Fibroblast of skin of scalp (primary cell): ENCODE measurements at regions not wholly inside any gene's neighbourhood (a gene's known extent, or its start where the extent isn't known, plus 50 kb on each side); places are given as distances from the start of the nearest gene placed in this dataset.

ENCODE experiments used
- DNase-seq: peaks from one replicate; pipeline ENCODE4 v3.0.0-alpha.2; 2013

DNA sequence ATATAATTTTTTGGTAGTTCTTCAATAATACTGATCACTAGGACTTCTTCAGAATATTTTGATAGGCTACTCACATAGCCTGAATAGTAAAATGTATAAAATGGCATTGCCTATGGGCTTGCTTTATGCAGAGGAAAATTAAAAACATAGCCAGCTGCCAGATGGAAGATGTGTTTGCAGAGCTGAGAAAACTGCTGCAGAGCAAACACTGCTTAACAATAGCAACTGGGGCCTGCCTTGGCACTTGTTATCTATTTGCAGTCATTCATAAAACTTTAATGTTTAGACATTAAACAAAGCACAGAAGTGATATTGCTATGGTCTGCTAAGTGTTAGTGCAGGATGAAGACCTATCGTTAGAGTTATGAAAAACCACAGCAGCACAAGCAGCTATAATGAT lies 151.5 kb upstream of the SMC2 start:
- DNase-seq, result no peak

DNA sequence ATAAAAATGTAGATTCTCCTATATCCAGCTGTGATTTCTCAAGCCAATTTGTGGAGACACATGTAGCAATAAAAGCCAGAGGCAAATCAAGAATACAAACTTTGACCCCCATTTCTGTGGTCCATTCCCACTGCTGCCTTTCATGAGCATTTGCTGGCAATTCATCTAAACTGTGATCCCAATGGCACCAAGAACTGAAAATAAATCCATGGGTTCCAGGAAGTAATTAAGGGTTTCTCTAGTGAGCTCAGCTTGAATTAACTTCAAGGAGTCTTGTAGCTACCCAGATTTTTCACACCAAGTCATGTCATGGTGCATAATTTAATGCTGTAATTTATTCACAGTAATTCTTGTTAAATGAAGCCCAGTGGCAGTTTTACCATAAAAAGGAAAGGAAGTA lies 145.0 kb upstream of the SMC2 start:
- DNase-seq, result no peak

DNA sequence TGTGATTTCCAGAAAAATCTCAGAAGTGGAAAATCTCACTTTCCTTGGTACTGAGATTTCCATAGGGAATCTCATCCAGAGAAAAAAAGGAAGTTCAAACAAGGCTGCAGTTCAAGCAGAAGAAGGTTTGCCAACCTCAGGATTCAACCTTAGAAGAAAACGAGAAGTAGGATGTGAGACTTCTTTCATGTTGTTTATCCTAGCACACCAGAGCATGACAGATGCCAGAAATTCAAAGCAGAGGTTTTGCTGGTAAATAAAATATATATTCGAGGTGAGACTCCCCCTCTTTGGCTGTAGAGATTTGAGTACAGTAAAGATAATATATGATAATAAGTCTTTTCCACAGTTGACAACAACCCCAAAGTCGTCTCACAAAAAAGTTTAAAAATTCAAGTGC lies 116.9 kb upstream of the SMC2 start:
- no peak for DNase-seq

DNA sequence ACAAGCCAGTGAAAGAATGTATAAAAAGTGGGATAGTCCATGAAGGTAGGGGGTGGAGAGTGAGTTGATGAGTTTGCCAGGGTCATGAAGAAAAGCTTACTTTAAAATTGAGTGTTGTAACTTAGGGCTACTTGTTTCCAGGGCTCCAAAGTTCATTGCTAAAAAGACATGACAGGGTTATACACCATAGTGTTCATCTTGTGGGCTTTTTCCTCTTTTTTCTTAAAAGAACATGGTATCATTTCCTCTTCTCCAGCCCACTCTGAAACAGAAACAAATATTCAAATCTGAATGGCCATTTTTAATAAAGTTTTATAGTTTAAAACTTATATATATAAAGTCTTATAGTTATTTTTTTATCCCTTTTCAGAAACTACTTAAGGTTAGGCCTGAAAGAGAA lies 115.7 kb upstream of the SMC2 start:
- no peak for DNase-seq

DNA sequence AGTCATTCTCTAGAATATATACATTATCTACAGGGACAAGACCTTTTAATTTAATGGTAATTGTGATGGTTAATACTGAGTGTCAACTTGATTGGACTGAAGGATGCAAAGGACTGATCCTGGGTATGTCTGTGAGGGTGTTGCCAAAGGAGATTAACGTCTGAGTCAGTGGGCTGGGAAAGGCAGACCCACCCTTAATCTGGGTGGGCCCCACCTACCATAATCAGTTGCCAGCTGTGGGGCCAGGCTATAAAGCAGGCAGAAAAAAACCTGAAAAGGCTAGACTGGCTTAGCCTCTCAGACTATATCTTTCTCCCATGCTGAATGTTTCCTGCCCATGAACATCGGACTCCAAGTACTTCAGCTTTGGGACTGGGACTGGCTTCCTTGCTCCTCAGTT lies 112.2 kb upstream of the SMC2 start:
- DNase-seq, result no peak

DNA sequence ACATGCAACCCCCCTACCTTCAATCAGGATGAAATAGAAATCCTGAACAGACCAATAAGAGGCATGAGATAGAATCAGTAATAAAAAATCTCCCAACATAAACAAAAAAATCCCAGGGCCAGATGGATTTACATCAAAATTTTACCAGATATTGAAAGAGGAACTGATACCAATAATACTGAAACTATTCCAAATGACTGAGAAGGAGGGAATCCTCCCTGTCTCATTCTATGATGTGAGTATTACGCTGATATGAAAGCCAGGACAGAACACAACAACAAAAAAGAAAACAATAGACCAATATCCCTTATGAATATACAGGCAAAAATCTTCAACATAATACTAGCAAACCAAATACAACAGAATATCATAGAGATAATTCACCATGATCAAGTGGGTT lies 109.0 kb upstream of the SMC2 start:
- DNase-seq, result no peak

DNA sequence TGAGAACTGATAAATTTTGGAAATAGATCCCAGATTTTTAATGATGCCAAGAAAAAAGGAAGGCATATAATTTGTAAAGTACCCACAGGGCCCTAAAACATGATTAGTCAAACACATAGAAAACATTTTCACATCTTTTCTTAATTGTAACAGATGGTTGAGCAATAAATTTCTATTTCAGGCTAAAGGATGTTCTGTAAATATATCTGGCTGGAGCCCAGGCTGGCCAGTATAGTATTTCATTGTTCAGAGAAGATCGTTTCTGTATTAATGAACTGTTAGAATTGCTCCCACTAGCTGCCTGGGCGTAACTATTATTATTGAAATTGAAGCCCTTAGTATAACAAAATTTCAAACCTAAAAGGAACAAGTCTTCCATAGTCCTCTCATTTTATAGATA lies 105.3 kb upstream of the SMC2 start:
- DNase-seq, result no peak

DNA sequence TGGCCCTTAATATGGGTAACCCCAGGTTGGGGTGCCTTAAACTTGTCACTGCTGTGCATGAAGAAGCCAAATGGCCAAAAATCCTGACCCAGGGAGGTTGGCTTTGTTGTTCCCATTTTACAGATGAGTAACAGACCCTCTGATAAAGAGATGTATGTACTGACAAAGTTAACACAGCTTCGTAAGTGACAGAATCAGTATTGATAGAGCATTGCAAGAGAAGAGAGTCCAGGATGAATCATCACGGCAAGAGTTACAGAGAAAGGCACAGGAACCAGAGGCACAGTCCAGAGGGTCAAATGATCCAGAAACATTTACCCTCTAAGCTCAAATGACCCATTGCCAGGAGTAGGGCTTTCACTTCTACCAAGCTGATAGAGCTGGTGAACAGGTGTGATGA lies 103.8 kb upstream of the SMC2 start:
- DNase-seq, result no peak

DNA sequence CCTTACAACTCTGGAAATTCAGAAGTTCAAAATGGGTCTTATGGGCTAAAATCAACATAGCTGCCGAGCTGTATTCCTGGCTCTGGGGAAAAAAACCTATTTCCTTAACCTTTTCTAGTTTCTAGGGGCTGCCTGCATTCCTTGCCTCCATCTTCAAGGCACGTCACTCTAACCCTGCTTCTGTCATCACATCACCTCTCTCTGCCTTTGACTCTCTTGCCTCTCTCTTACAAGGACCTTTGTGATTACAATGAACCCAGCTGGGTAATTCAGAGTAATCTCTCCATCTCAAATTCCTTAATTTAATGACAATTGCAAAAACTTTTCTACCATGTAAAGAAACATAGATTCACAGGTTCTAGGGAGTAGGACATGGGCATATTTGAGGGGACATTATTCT lies 103.1 kb upstream of the SMC2 start:
- DNase-seq, result no peak

DNA sequence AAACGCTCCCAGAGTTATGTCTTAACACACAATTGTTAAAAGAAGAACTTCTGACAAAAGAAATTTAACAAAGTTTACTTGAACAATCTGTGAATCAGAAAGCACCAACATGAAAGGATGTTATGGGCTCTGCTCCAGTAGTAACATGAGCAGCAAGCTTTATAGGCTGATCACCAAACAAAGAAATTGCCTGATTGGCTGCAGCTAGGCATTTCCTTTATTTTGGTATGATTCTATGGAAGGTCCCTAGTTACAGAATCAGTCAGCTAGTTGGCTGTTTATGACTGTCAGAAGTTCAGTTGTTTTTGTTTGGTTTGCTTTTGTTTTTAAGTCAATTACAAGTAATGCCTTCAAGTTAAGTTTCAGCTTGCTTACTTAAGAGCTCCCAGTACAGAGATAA lies 102.4 kb upstream of the SMC2 start:
- DNase-seq, result no peak

DNA sequence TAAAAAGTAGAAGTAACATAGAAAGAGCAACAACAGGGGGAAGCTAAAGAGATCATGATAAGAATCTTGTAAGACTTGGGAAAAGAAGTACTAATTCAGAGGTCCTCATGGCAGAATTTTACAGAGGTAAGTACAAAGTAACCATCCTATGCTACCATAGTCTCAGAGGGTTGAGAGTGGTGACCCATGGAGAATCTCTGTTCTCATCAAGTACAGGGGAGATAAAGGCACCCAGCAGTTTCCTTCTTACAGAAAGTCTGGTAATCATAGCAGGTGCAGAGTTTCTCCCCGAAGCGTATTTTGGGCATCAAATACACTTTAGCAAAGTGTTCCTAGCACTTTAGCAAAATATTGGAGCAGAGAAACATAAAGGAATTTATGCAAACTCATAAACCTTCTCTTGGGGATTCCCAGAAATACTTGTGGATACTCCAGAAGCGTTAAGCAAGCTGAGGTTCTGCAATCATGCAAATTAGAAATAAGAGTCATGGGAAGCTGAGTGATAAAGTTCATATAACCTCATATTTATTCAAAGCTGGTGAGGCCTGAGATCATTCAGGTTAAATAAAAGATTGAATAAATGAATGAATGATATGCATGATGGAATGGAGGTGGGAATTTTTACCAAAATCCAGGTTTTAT lies 101.0 kb upstream of the SMC2 start:
- no peak for DNase-seq

DNA sequence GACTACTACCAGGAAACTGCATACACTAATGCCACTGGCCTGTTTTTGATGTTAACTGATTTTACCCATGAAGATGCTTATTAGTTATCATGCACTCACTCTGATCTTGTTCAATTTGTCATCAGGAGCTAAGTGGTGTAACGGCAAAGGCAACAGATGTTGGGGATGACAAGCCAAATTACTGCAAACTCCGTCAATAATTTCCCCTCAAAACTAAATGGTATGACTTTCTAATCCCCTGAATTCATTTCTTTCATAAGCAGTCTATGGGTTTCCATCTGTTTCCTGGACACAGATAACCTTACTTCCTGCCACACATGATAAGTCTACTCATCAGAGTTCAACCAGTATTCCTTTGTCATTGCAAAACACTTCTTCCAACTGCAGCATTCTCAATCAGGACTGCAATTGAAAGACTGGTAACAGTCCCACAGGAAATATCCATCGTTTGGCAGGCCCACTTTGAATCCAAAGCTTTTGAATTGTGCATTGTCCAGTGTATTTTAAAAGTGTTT lies 96.2 kb upstream of the SMC2 start:
- DNase-seq, result no peak

DNA sequence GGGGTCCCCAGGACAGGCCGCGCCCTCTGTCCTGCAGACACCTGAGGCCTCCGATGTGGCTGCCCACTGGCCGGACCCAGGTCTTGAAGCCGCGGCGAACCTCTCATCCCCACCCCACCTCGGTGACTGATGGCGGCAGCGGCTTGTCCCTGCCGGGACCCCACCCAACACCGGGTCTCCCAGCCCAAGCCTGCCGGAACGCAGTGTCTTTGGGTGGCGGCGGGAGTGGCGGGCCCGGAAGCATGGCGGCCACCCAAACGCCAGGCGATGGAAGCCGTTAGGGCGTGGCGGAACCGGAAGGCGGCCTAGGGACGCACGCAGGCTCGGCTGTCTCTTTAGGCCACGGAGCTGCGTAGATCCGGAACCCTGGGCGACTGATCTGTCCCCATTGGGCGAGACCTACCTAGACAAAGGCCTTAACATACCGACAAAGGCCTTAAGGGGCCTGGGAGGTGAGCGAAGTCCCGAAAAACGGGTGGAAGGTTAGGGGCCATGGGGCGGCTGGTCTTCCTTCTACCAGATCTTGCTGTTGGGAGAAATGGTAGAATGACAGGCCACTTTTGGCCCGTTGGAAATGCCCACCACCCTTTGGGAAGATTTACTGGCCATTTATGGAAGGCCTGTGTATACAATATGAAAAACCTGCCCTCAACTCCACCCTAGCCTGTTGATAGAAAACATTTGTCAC lies 94.6 kb upstream of the SMC2 start:
- no peak for DNase-seq

DNA sequence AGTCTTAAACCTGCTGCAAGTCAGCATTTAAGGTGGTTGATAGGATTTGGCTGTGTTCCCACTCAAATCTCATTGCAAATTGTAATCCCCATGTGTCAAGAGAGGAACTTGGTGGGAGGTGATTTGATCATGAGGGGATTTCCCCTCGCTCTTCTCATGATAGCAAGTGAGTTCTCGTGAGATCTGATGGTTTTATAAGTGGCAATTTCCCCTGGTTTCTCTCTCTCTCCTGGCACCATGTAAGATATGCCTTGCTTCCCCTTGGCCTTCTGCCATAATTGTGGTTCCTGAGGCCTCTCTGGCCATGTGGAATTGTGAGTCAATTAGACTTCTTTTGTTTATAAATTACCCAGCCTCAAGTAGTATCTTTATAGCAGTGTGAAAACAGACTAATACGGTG lies 84.3 kb upstream of the SMC2 start:
- DNase-seq, result no peak

DNA sequence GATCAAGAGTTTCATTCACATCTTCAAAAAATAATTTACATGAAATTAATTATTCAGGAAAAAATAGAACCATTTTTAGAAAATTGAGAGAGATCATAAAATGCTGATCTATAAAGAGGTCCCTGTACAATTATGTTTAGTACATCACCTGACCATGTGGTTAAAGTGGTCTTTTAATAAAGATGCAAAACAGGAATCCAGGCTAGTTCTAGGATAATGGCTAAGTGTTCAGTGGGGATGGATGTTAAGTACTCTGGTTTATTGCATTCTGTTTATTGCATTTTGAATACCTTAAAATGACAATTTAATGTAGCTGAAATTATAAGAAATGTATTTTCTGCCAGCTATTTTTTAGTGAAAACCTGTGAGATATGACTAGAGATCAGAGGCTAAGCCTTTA lies 72.0 kb upstream of the SMC2 start:
- no peak for DNase-seq

DNA sequence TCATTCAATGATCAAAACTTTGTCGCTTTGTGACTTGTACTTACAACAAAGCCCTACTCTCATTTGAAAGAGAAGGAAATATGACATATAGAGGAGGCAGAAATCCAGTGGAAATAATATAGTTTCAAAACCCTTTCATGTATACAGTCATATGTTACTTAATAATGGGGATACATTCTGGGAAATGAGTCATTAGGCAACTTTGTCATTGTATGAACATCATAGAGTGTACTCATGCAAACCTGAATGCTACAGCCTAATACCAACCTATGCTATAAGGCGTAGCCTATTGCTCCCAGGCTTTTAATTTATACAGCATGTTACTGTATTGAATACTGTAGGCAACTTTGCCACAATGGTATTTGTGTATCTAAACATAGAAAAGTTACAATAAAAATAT lies 69.0 kb upstream of the SMC2 start:
- DNase-seq, result no peak

DNA sequence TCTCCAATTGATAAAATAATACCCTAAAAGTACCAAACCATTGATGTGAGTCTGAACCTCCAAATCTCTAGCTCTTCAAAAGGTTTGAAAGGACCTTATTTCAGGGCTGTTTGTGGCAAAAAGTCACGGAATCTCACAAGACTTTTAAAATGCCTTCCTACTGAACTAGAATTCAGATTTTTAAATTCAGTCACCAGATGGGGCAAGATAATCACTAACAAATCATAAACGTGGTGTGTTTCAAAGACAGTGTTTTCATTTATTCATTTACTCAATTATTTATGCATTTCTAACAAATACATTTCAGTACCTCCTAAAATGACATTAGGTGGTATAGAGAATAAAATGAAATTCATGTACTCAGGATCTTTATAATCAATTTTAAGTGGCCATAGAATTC lies 68.2 kb upstream of the SMC2 start:
- no peak for DNase-seq

DNA sequence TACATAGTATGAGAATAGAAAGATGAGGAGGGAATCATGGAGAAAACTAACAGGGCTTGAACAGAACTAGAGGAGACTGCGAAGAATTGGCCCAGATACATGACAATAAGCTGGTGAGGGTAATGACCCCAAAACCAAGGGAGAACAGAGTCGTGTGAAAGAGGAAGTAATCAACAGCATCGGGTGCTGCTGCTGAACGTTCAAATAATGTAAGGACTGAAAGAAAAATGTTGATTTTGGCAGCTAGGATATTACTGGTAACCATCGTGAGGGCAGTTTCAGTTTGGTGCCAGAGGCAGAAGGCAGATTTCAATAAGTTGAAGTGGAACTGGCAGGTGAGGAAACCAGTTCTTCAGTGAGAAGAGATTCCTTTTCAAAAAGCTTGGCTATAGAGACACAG lies 66.8 kb upstream of the SMC2 start:
- no peak for DNase-seq

DNA sequence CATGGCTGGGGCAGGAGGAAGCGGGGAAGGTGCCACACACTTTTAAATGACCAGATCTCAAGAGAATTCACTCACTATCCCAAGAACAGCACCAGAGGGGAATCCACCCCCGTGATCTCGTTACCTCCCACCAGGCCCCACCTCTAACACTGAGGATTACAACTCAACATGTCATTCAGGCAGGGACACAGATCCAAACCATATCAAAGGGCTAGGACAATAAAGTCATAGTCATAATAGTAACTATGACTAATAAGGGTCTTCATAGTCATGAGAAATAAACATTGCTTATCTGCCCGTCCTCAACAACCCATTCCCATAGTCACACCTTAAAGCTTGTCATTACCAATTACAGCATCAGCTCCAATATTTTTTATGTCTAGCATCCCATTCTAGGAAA lies 65.3 kb upstream of the SMC2 start:
- no peak for DNase-seq
